WTC11 (cell line): ENCODE measurements at regions not wholly inside any gene's neighbourhood (a gene's known extent, or its start where the extent isn't known, plus 50 kb on each side); places are given as distances from the start of the nearest gene placed in this dataset.

Experiments
- CREM ChIP-seq: sonication (generic); formaldehyde crosslinking; IDR thresholded peaks from 2 replicates; pipeline ENCODE4 v1.8.1; 2022; ENCODE audit warnings: mild to moderate bottlenecking, missing genetic modification reagents, moderate library complexity
- CTCF ChIP-seq: fragments of 200-600 bp; IDR thresholded peaks from 2 replicates; pipeline ENCODE4 v1.8.0; 2022; ENCODE audit warnings: antibody characterized with exemption
- HMGXB4 ChIP-seq: sonication (generic); formaldehyde crosslinking; IDR thresholded peaks from 2 replicates; pipeline ENCODE4 v1.8.1; 2023; ENCODE audit warnings: mild to moderate bottlenecking, moderate library complexity, missing genetic modification reagents
- IRF1 ChIP-seq: sonication (generic); formaldehyde crosslinking; IDR thresholded peaks from 2 replicates; pipeline ENCODE4 v1.8.0; 2023; ENCODE audit warnings: missing genetic modification reagents
- MAX ChIP-seq: sonication (generic); formaldehyde crosslinking; IDR thresholded peaks from 2 replicates; pipeline ENCODE4 v1.8.0; 2022; ENCODE audit warnings: mild to moderate bottlenecking, missing genetic modification reagents
- MXD4 ChIP-seq: fragments of 250-450 bp; sonication (Bioruptor Pico); IDR thresholded peaks from 2 replicates; pipeline ENCODE4 v1.8.0; 2021; ENCODE audit warnings: mild to moderate bottlenecking, moderate library complexity, borderline replicate concordance
- PRDM15 ChIP-seq: sonication (generic); formaldehyde crosslinking; IDR thresholded peaks from 2 replicates; pipeline ENCODE4 v1.8.0; 2022; ENCODE audit warnings: missing genetic modification reagents
- SOX15 ChIP-seq: fragments of 250-450 bp; sonication (Bioruptor Pico); IDR thresholded peaks from 2 replicates; pipeline ENCODE4 v1.9.0; 2021; ENCODE audit warnings: mild to moderate bottlenecking
- ZMAT4 ChIP-seq: fragments of 250-450 bp; sonication (Bioruptor Pico); IDR thresholded peaks from 2 replicates; pipeline ENCODE4 v1.9.0; 2021; ENCODE audit warnings: mild to moderate bottlenecking
- ZNF263 ChIP-seq: sonication (generic); formaldehyde crosslinking; IDR thresholded peaks from 2 replicates; pipeline ENCODE4 v1.8.1; 2022; ENCODE audit warnings: low read depth, mild to moderate bottlenecking, moderate library complexity, missing genetic modification reagents
- TF ChIP-seq, protein P1 (sequence below): sonication (generic); formaldehyde crosslinking; IDR thresholded peaks from 2 replicates; pipeline ENCODE4 v1.8.1; 2022; ENCODE audit warnings: low read depth, mild to moderate bottlenecking, moderate library complexity, missing genetic modification reagents, borderline replicate concordance
- TF ChIP-seq, protein P2 (sequence below): sonication (generic); formaldehyde crosslinking; IDR thresholded peaks from 2 replicates; pipeline ENCODE4 v1.8.1; 2022; ENCODE audit warnings: low read depth, missing genetic modification reagents, borderline replicate concordance
- TF ChIP-seq, protein P3 (sequence below): sonication (generic); formaldehyde crosslinking; IDR thresholded peaks from 2 replicates; pipeline ENCODE4 v1.8.1; 2023; ENCODE audit warnings: mild to moderate bottlenecking, missing genetic modification reagents

GRCh38 chr2:58907644-58908043 lies 666.5 kb upstream of the FANCL start:
- no peak for TF ChIP-seq CTCF
- no peak for TF ChIP-seq MAX (CRISPR knock-in tag)
- TF ChIP-seq PRDM15, result no peak
- TF ChIP-seq HMGXB4 (CRISPR knock-in tag), result no peak
- TF ChIP-seq ZNF263 (CRISPR knock-in tag), result no peak
- TF ChIP-seq, protein P1, sequence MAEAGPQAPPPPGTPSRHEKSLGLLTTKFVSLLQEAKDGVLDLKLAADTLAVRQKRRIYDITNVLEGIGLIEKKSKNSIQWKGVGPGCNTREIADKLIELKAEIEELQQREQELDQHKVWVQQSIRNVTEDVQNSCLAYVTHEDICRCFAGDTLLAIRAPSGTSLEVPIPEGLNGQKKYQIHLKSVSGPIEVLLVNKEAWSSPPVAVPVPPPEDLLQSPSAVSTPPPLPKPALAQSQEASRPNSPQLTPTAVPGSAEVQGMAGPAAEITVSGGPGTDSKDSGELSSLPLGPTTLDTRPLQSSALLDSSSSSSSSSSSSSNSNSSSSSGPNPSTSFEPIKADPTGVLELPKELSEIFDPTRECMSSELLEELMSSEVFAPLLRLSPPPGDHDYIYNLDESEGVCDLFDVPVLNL (CRISPR knock-in tag), result no peak
- no peak for TF ChIP-seq CREM (CRISPR knock-in tag)
- no peak for TF ChIP-seq MXD4 (CRISPR knock-in tag)
- no peak for TF ChIP-seq ZMAT4 (CRISPR knock-in tag)
- no peak for TF ChIP-seq IRF1 (CRISPR knock-in tag)
- TF ChIP-seq, protein P2, sequence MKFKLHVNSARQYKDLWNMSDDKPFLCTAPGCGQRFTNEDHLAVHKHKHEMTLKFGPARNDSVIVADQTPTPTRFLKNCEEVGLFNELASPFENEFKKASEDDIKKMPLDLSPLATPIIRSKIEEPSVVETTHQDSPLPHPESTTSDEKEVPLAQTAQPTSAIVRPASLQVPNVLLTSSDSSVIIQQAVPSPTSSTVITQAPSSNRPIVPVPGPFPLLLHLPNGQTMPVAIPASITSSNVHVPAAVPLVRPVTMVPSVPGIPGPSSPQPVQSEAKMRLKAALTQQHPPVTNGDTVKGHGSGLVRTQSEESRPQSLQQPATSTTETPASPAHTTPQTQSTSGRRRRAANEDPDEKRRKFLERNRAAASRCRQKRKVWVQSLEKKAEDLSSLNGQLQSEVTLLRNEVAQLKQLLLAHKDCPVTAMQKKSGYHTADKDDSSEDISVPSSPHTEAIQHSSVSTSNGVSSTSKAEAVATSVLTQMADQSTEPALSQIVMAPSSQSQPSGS, result no peak
- TF ChIP-seq SOX15 (CRISPR knock-in tag), result no peak
- TF ChIP-seq, protein P3, sequence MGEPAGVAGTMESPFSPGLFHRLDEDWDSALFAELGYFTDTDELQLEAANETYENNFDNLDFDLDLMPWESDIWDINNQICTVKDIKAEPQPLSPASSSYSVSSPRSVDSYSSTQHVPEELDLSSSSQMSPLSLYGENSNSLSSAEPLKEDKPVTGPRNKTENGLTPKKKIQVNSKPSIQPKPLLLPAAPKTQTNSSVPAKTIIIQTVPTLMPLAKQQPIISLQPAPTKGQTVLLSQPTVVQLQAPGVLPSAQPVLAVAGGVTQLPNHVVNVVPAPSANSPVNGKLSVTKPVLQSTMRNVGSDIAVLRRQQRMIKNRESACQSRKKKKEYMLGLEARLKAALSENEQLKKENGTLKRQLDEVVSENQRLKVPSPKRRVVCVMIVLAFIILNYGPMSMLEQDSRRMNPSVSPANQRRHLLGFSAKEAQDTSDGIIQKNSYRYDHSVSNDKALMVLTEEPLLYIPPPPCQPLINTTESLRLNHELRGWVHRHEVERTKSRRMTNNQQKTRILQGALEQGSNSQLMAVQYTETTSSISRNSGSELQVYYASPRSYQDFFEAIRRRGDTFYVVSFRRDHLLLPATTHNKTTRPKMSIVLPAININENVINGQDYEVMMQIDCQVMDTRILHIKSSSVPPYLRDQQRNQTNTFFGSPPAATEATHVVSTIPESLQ (CRISPR knock-in tag), result no peak
